IgD-negative memory B cell (primary cell): ENCODE measurements at regions not wholly inside any gene's neighbourhood (a gene's known extent, or its start where the extent isn't known, plus 50 kb on each side); places are given as distances from the start of the nearest gene placed in this dataset.

ENCODE experiments used
- H3K27ac Mint-ChIP-seq, 3 donors: one replicate each; pipeline ENCODE4 v1.8.0; 2020 to 2022; ENCODE audit warnings: mild to moderate bottlenecking in 3 of 3, mixed read lengths in 3 of 3, moderate library complexity in 1 of 3
- H3K27me3 Mint-ChIP-seq: one replicate; pipeline ENCODE4 v1.8.0; 2021; ENCODE audit warnings: mixed read lengths
- H3K36me3 Mint-ChIP-seq: one replicate; pipeline ENCODE4 v1.8.0; 2020; ENCODE audit warnings: mild to moderate bottlenecking, mixed read lengths
- H3K4me1 Mint-ChIP-seq, 3 donors: one replicate each; pipeline ENCODE4 v1.8.0; 2020 to 2022; ENCODE audit warnings: mixed read lengths in 3 of 3, mild to moderate bottlenecking in 1 of 3
- H3K4me3 Mint-ChIP-seq, 4 donors: one replicate each; pipeline ENCODE4 v1.8.0; 2020 to 2022; ENCODE audit warnings: mild to moderate bottlenecking in 4 of 4, mixed read lengths in 4 of 4, moderate library complexity in 3 of 4
- H3K9me3 Mint-ChIP-seq, 3 donors: one replicate each; pipeline ENCODE4 v1.8.0; 2020 to 2021; ENCODE audit warnings: mixed read lengths in 3 of 3, mild to moderate bottlenecking in 1 of 3

DNA sequence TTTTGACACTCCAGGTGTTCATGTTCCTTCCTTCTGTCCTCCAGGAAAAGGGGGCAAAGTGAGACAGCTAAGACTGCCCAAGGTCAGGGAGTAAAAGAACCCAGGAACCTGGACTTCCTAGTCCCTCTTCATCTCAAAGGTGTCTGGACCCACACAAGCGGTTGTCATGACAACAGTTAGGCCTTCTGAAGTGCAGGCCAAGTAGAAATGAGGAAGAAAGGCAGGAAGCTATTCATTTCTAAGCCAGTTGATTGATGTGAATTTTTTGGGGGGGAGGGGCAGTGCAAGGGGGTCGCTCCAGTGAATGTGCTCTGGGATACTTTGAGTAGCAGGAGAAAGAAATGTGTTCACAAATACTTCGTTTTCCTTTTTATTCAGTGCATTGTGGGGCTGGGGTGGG is 114.3 kb downstream of the NAV1 start:
- no peak overlapping the region for H3K27ac Mint-ChIP-seq

GRCh38 chr1:201653883-201654282 is 115.0 kb downstream of the NAV1 start:
- no peak overlapping the region for H3K27ac Mint-ChIP-seq
- no peaks in the 10 kb centered on the region for H3K9me3 Mint-ChIP-seq
- peaks cover 11% of the 10 kb centered on the region for H3K27me3 Mint-ChIP-seq
- no peak overlapping the region for H3K4me3 Mint-ChIP-seq
- H3K36me3 Mint-ChIP-seq, result no peaks in the 10 kb centered on the region
- peaks cover 0 to 9% (median 6%) of the 10 kb centered on the region in 3 donors for H3K4me1 Mint-ChIP-seq

More for the DNA sequence above, 114.3 kb downstream of the NAV1 start:
- Mint-ChIP-seq H3K36me3 (no peaks in the 10 kb centered on the region), H3K4me1 (peaks cover 0 to 9% (median 6%) of the 10 kb centered on the region in 3 donors), H3K9me3 (no peaks in the 10 kb centered on the region), H3K4me3 (no peak overlapping the region), H3K27me3 (peaks cover 11% of the 10 kb centered on the region)

DNA sequence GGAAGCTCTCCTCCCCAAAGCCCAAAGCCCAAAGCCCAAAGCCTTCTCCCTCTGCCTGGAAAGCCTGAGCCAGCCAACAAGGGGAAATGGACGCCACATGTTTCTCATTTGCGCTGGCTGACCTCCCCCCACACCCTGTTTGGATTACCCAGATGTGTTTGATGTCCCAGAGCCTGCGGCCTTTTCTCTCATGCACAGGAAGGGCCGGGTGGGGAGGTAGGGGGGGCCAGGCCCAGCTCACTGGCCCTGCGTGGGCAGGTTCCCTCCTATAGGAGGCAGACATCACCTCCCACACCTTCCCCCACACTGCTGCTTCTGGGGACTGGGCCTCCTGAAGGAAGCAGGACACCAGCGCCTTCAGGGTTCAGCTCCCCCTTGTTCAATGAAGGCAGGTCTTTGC is 116.3 kb downstream of the NAV1 start:
- no peak overlapping the region for H3K27ac Mint-ChIP-seq
- H3K27me3 Mint-ChIP-seq, result peaks cover 6% of the 10 kb centered on the region
- no peaks in the 10 kb centered on the region for H3K36me3 Mint-ChIP-seq
- H3K4me1 Mint-ChIP-seq, result peaks cover 0 to 7% (median 6%) of the 10 kb centered on the region in 3 donors
- no peak overlapping the region for H3K4me3 Mint-ChIP-seq
- no peaks in the 10 kb centered on the region for H3K9me3 Mint-ChIP-seq

GRCh38 chr1:201655910-201656309 is 117.0 kb downstream of the NAV1 start:
- Mint-ChIP-seq H3K9me3 (no peaks in the 10 kb centered on the region), H3K36me3 (no peaks in the 10 kb centered on the region), H3K4me1 (peaks cover 0 to 7% (median 6%) of the 10 kb centered on the region in 3 donors), H3K4me3 (no peak overlapping the region), H3K27me3 (peaks cover 3% of the 10 kb centered on the region), H3K27ac (no peak overlapping the region)

DNA sequence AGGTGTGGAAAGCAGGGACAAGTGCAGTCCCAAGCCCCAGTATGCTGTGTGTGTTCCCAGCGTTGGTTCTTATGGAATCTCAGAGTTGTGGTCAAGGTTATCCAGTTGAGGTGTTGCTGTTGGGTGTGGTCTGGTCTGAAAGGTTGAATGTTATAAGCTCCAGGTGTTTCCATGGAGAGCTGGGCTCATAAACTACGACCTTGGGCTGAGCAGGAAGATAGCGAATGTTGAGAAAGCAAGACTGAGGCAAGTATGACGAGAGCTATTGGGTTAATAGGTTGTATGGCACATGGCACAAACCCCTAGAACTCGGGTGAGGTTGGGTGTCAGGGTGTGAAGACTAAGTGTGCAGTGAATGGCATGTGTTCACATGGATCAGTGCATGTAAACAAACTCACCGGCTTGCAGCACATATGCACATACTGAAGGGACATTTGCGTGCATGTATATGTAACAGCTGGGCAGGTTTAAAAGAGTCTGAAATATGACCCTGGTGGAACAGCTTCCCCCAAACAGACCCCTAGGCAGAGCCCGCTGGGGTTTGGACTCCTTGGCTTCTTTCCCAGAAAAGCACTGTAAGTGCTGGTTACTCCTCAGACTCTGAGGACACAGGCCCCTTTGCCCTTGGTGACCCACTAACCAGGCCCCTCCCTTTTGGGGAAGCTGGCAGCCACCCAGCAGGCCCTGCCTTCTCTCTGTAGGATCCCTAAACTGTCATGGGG is 117.5 kb downstream of the NAV1 start:
- Mint-ChIP-seq H3K36me3 (no peaks in the 10 kb centered on the region), H3K27ac (no peak overlapping the region), H3K4me1 (peaks cover 0 to 7% (median 6%) of the 10 kb centered on the region in 3 donors), H3K4me3 (no peak overlapping the region), H3K9me3 (no peaks in the 10 kb centered on the region), H3K27me3 (peaks cover 3% of the 10 kb centered on the region)

DNA sequence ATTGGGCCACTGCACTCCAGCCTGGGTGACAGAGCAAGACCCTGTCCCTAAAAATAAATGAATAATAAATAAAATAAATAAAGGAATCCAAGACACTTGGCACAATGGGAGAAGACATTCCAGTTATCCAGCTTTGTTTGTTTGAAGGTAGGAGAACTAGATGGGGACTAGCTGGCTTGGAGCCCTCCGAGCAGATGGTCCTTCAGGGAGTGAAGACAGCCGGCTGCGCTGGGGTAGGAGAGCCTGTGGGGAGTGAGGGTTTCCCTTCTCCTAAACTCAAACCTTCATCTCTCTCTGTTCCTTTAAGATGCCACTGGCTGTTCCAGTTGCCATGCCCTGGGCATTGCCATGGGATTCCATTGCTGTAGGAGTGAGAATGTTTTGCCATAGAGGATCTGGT is 120.6 kb downstream of the NAV1 start:
- Mint-ChIP-seq H3K9me3 (peaks cover 0 to 2% (median 0%) of the 10 kb centered on the region in 3 donors), H3K4me3 (no peak overlapping the region), H3K27ac (no peak overlapping the region), H3K4me1 (peaks cover 0 to 2% (median 0%) of the 10 kb centered on the region in 3 donors), H3K27me3 (peaks cover 6% of the 10 kb centered on the region), H3K36me3 (no peaks in the 10 kb centered on the region)

DNA sequence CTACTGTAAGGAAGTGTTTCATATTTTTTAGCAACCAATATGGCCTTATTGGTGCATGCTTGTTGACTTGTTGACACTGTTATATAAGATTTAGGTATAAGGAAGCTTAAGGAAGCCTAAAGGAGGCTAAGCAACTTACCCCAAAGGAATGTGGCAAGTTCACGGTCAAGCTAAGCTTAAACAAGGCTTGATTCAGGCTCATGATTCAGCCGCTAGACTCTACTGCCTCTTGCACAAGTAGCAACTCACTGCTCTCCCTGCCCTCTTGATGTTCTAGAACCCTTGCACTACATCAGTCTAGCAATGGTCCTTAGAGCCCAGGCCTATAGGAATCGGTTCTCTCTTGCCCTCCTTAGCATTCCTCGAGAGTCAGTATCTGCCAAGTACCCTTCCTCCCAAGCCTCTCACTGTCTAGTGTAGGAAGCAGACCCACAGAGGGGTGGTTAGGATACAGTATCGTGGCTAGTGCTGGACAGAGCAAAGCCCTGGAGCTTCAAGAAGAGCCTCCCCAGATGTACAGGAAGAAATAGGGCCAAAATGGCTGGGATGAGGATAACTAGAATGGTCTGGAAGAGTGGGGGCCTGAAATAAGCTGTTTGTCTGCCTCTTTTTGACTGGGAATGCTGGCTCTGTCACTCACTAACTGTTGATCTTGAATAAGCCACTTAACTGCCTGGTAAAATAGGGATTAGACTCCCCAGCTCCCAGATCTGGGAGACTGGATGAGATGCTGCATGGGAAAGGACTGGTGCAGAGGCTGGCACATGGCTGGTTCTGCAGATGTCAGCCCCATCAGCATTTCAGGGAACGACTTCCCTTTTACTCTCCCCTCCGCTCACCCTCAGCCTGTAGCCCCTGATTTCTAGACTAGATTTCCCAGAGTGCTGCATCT is 122.2 kb downstream of the NAV1 start:
- H3K27me3 Mint-ChIP-seq, result peaks cover 12% of the 10 kb centered on the region
- peaks cover 0 to 2% (median 0%) of the 10 kb centered on the region in 3 donors for H3K4me1 Mint-ChIP-seq
- no peak overlapping the region for H3K4me3 Mint-ChIP-seq
- H3K9me3 Mint-ChIP-seq, result peaks cover 0 to 2% (median 0%) of the 10 kb centered on the region in 3 donors
- H3K27ac Mint-ChIP-seq, result no peak overlapping the region
- no peaks in the 10 kb centered on the region for H3K36me3 Mint-ChIP-seq

DNA sequence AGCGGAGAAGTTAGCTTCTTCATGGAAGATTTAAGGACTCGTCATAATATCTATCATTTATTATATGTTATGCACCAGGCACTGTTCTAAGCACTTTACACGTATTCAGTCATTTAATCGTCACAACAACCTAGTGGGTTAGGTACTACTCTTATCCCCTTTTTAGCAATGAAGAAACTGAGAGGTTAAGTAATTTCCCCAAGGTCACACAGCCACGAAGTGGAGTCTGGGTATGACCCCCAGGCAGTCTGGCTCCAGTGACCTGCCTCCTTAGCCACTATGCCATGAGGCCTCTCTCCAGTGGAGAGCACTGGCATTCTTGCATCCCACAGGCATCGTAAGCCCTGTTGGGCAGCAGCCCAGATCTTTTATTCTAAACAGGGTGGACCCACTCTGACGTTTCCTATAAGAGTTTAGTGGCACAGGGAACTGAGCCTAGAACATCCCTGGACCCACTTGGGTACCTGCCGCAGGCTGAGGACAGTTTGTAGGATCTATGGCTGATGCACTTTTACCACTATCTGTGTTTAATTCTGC is 123.0 kb downstream of the NAV1 start:
- H3K27ac Mint-ChIP-seq, result no peak overlapping the region
- H3K4me3 Mint-ChIP-seq, result no peak overlapping the region
- H3K9me3 Mint-ChIP-seq, result peaks cover 0 to 2% (median 0%) of the 10 kb centered on the region in 3 donors
- peaks cover 2% of the 10 kb centered on the region for H3K36me3 Mint-ChIP-seq
- peaks cover 12% of the 10 kb centered on the region for H3K27me3 Mint-ChIP-seq
- no peaks in the 10 kb centered on the region for H3K4me1 Mint-ChIP-seq

- Mint-ChIP-seq H3K36me3 (peaks cover 2% of the 10 kb centered on the region), H3K4me3 (no peak overlapping the region), H3K27ac (no peak overlapping the region), H3K9me3 (peaks cover 0 to 2% (median 0%) of the 10 kb centered on the region in 3 donors), H3K4me1 (no peaks in the 10 kb centered on the region), H3K27me3 (peaks cover 8% of the 10 kb centered on the region)
Measured at GRCh38 chr1:201662646-201663045, 123.7 kb downstream of the NAV1 start.

GRCh38 chr1:201663491-201664113 is 124.7 kb downstream of the NAV1 start:
- H3K36me3 Mint-ChIP-seq, result peaks cover 2% of the 10 kb centered on the region
- H3K4me3 Mint-ChIP-seq, result no peak overlapping the region
- no peak overlapping the region for H3K27ac Mint-ChIP-seq
- H3K27me3 Mint-ChIP-seq, result peaks cover 8% of the 10 kb centered on the region
- no peaks in the 10 kb centered on the region for H3K4me1 Mint-ChIP-seq
- peaks cover 0 to 2% (median 0%) of the 10 kb centered on the region in 3 donors for H3K9me3 Mint-ChIP-seq

GRCh38 chr1:201665036-201665435 is 126.1 kb downstream of the NAV1 start:
- H3K4me3 Mint-ChIP-seq, result no peak overlapping the region
- no peaks in the 10 kb centered on the region for H3K4me1 Mint-ChIP-seq
- peaks cover 8% of the 10 kb centered on the region for H3K27me3 Mint-ChIP-seq
- H3K27ac Mint-ChIP-seq, result no peak overlapping the region
- H3K36me3 Mint-ChIP-seq, result peaks cover 9% of the 10 kb centered on the region
- H3K9me3 Mint-ChIP-seq, result peaks cover 0 to 6% (median 0%) of the 10 kb centered on the region in 3 donors

DNA sequence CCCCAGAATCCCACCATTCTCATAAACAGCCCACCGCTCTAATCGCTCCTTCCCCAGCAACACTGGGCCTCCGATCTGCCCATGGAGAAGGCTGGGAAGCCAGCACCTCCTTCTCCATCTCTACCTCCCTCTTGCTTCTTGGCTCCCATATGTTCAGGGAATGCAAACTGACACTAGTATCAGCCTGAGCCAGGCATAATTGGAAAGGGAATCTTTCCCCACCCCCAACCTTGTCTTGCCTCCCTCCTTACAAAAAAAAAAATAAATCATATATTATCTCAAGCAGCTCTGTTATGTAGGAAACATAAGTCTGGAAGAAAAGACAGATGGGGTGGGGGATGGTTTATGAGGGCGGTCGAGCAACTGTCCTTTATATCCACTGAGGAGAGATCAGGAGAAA is 127.2 kb downstream of the NAV1 start:
- Mint-ChIP-seq H3K4me1 (no peaks in the 10 kb centered on the region), H3K9me3 (peaks cover 0 to 6% (median 0%) of the 10 kb centered on the region in 3 donors), H3K27ac (no peak overlapping the region), H3K4me3 (no peak overlapping the region), H3K27me3 (peaks cover 8% of the 10 kb centered on the region), H3K36me3 (peaks cover 9% of the 10 kb centered on the region)

- peaks cover 9% of the 10 kb centered on the region for H3K36me3 Mint-ChIP-seq
- H3K27me3 Mint-ChIP-seq, result peaks cover 8% of the 10 kb centered on the region
- no peak overlapping the region for H3K27ac Mint-ChIP-seq
- no peak overlapping the region for H3K4me3 Mint-ChIP-seq
- H3K4me1 Mint-ChIP-seq, result no peaks in the 10 kb centered on the region
- peaks cover 0 to 6% (median 0%) of the 10 kb centered on the region in 3 donors for H3K9me3 Mint-ChIP-seq
Measured at GRCh38 chr1:201666645-201667044, 127.7 kb downstream of the NAV1 start.

GRCh38 chr1:201667479-201667878 is 128.6 kb downstream of the NAV1 start:
- Mint-ChIP-seq H3K4me3 (no peak overlapping the region), H3K27me3 (peaks cover 8% of the 10 kb centered on the region), H3K9me3 (peaks cover 0 to 6% (median 0%) of the 10 kb centered on the region in 3 donors), H3K27ac (no peak overlapping the region), H3K4me1 (no peaks in the 10 kb centered on the region), H3K36me3 (peaks cover 9% of the 10 kb centered on the region)

DNA sequence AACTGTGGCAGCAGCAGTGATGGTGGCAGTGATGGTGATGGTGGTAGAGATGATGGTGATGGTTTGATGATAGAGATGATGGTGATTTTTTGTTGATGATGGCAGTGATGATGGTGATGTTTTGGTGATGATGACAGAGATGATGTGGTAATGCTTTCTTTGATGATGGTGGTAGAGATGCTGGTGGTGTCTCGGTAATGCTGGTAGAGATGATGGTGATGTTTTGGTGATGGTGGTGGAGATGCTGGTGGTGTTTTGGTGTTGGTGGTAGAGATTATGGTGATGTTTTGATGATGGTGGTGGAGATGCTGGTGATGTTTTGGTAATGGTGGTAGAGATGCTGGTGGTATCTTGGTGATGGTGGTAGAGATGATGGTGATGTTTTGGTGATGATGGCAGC is 131.6 kb downstream of the NAV1 start:
- Mint-ChIP-seq H3K4me3 (no peak overlapping the region), H3K4me1 (peaks cover 0 to 1% (median 0%) of the 10 kb centered on the region in 3 donors), H3K27ac (no peak overlapping the region), H3K27me3 (peaks cover 9% of the 10 kb centered on the region), H3K9me3 (peaks cover 0 to 4% (median 0%) of the 10 kb centered on the region in 3 donors), H3K36me3 (peaks cover 10% of the 10 kb centered on the region)
